Fibroblast of mammary gland (primary cell): ENCODE measurements at regions not wholly inside any gene's neighbourhood (a gene's known extent, or its start where the extent isn't known, plus 50 kb on each side); places are given as distances from the start of the nearest gene placed in this dataset.
A peak's percentile ranks its signal among the peaks of the same experiment; 100 is the strongest.

Source experiments
- DNase-seq: peaks from one replicate; pipeline ENCODE4 v3.0.0-alpha.2; 2010; ENCODE audit warnings: low read depth
- H3K4me3 ChIP-seq: 2 replicates; pipeline ENCODE4 v1.5.1; 2011; ENCODE audit warnings: low read depth, mild to moderate bottlenecking, low read length, moderate library complexity; ENCODE audit not compliant: control insufficient read depth
- CTCF ChIP-seq: conservative IDR thresholded peaks from 2 replicates; pipeline ENCODE4 v1.5.1; 2011; ENCODE audit warnings: low read depth, low read length, inconsistent platforms; ENCODE audit not compliant: control insufficient read depth, insufficient read depth

- TF ChIP-seq CTCF, result no peak
These were observed 71.8 kb upstream of the TMX1 start for GRCh38 chr14:51168215-51168613.

DNA sequence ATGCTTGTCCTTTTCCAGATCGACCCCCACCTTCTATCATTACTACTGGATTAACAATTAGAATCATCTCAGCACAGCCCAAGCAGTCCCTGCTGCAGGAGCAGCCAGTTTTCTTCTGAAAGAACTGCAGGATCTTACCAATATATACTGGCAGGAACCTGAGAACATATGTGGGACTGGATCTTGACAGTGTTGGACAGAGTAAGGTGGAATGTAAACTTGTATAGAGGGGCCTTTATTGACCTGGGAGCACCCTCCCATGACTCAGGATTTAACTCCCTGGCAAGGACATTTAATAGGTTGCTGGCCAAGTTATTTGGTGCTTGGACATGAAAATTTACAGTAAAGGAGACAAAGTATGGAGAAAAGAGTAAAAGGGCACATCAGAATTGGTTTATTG, 66.2 kb upstream of the TMX1 start:
- no peak for DNase-seq
- TF ChIP-seq CTCF, result no peak
- H3K4me3 ChIP-seq, result no peak overlapping the region

More at GRCh38 chr14:51168215-51168613, 71.8 kb upstream of the TMX1 start:
- no peak for DNase-seq
- H3K4me3 ChIP-seq, result no peak overlapping the region

- H3K4me3 ChIP-seq, result no peak overlapping the region
- no peak for TF ChIP-seq CTCF
- peak; percentile 30 for DNase-seq
These were observed 63.2 kb upstream of the TMX1 start for GRCh38 chr14:51176839-51177238.

DNA sequence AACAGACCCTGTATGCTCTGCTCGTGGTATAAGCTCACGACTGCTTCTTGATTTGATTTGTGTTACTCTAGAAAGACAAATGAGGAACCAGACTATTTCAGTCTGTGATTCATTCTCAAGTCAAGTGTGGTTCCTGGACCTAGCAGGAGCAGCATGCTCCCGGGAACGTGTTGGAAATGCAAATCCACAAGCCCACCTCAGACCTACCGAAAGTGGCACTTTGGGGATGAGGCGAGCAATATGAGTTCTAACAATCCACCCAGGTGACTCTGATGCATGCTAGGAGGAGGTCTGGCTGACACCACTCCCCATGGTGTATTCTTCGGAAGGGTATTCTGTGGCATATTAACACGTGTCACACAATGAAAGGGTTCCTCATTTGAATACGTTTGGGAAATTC, 59.5 kb upstream of the TMX1 start:
- TF ChIP-seq CTCF, result no peak
- H3K4me3 ChIP-seq, result no peak overlapping the region
- no peak for DNase-seq

- no peak for TF ChIP-seq CTCF
- peak; percentile 67 for DNase-seq
- no peak overlapping the region for H3K4me3 ChIP-seq
These were observed 57.9 kb upstream of the TMX1 start for GRCh38 chr14:51182131-51182565.

DNA sequence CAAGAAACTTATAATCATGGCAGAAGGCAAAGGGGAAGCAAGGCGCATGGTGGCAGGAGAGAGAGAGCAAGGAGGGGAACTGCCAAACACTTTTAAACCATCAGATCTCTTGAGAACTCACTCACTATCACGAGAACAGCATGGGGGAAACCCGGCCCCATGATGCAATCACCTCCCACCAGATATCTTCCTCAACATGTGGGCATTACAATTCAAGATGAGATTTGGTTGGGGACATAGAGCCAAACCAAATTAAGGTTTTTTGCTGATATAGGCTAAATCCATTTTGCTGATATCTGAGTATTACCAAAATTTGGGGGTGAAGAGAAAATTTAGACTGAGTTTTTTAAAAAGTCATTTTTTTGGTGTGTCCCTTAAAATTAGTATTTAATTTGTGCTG, 54.9 kb upstream of the TMX1 start:
- DNase-seq, result no peak
- no peak for TF ChIP-seq CTCF
- no peak overlapping the region for H3K4me3 ChIP-seq

GRCh38 chr14:51185754-51186153, 54.3 kb upstream of the TMX1 start:
- no peak overlapping the region for H3K4me3 ChIP-seq
- no peak for TF ChIP-seq CTCF
- no peak for DNase-seq
